Hepatocyte (in vitro differentiated cells): ENCODE measurements at regions not wholly inside any gene's neighbourhood (a gene's known extent, or its start where the extent isn't known, plus 50 kb on each side); places are given as distances from the start of the nearest gene placed in this dataset.

ENCODE experiments used
- EZH2 ChIP-seq: fragments of 200-600 bp; sonication (generic); IDR thresholded peaks from 2 replicates; pipeline ENCODE4 v1.6.1; 2016; ENCODE audit warnings: antibody characterized with exemption, mild to moderate bottlenecking, borderline replicate concordance
- EZH2phosphoT487 ChIP-seq: fragments of 200-600 bp; sonication (generic); IDR thresholded peaks from one replicate; pipeline ENCODE4 v1.6.1; 2018; ENCODE audit warnings: antibody characterized with exemption, mild to moderate bottlenecking, low read depth, moderate library complexity; ENCODE audit not compliant: unreplicated experiment, severe bottlenecking
- TF ChIP-seq, protein P1 (sequence below): fragments of 200-600 bp; sonication (generic); IDR thresholded peaks from 2 replicates; pipeline ENCODE4 v1.5.1; 2016; ENCODE audit warnings: antibody characterized with exemption, mild to moderate bottlenecking; ENCODE audit not compliant: poor library complexity

DNA sequence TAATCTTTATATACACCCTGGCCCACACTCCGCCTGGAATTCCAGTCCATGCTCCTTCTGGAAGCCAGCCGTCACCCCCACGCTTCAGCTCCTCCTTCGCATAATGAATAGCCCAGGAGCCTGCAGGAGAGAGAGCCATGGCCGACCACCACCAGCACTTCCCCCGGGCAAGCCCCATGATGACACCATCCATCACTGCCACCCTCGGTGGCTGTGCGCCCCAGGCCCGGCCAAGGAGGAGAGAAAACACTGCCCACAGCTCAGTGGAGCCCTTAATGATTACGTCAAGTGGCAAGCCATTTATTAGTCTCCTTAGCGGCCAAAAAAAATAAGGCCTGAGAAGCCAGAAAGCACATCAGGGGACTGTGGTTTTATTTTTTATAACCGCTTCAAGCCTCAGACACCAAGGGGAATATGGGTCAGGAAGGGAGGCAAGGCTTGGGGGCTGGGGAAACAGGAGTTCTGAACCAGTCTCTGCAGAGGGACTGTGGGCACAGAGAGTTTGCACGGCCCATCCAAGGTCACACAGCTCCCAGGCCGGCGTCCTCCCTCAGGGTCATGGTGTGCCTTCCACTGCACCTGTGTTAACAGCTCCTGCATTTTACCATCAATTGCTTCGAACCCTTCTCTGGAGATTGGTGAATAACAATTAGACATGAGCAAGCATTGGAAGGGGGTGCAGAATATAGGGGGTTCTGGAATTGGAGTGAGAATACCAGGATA lies 134.3 kb downstream of the MN1 start:
- TF ChIP-seq, protein P1, sequence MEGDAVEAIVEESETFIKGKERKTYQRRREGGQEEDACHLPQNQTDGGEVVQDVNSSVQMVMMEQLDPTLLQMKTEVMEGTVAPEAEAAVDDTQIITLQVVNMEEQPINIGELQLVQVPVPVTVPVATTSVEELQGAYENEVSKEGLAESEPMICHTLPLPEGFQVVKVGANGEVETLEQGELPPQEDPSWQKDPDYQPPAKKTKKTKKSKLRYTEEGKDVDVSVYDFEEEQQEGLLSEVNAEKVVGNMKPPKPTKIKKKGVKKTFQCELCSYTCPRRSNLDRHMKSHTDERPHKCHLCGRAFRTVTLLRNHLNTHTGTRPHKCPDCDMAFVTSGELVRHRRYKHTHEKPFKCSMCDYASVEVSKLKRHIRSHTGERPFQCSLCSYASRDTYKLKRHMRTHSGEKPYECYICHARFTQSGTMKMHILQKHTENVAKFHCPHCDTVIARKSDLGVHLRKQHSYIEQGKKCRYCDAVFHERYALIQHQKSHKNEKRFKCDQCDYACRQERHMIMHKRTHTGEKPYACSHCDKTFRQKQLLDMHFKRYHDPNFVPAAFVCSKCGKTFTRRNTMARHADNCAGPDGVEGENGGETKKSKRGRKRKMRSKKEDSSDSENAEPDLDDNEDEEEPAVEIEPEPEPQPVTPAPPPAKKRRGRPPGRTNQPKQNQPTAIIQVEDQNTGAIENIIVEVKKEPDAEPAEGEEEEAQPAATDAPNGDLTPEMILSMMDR: no peak
- TF ChIP-seq EZH2phosphoT487 (no peak), EZH2 (no peak)
